Ishikawa (cell line): ENCODE measurements at regions not wholly inside any gene's neighbourhood (a gene's known extent, or its start where the extent isn't known, plus 50 kb on each side); places are given as distances from the start of the nearest gene placed in this dataset.

Experiments used
- CEBPB ChIP-seq: IDR thresholded peaks from 2 replicates; pipeline ENCODE4 v1.6.1; 2012
- EGR1 ChIP-seq: IDR thresholded peaks from 2 replicates; pipeline ENCODE4 v1.6.1; 2012
- EP300 ChIP-seq: IDR thresholded peaks from 2 replicates; pipeline ENCODE4 v1.6.1; 2012; ENCODE audit warnings: borderline replicate concordance
- FOXM1 ChIP-seq: IDR thresholded peaks from 2 replicates; pipeline ENCODE4 v1.6.1; 2012; ENCODE audit warnings: low read depth, borderline replicate concordance
- NFIC ChIP-seq: IDR thresholded peaks from 2 replicates; pipeline ENCODE4 v1.6.1; 2012
- RAD21 ChIP-seq: IDR thresholded peaks from 2 replicates; pipeline ENCODE4 v1.6.1; 2012; ENCODE audit warnings: low read depth
- REST ChIP-seq: IDR thresholded peaks from 2 replicates; pipeline ENCODE4 v1.6.1; 2012; ENCODE audit warnings: low read depth, mild to moderate bottlenecking
- TAF1 ChIP-seq: IDR thresholded peaks from 2 replicates; pipeline ENCODE4 v1.6.1; 2012; ENCODE audit warnings: low read depth, mild to moderate bottlenecking
- TCF12 ChIP-seq: IDR thresholded peaks from 2 replicates; pipeline ENCODE4 v1.6.1; 2012; ENCODE audit warnings: low read depth
- TEAD4 ChIP-seq: IDR thresholded peaks from 2 replicates; pipeline ENCODE4 v1.6.1; 2012
- YY1 ChIP-seq: IDR thresholded peaks from 2 replicates; pipeline ENCODE4 v1.6.1; 2012; ENCODE audit warnings: low read depth
- TF ChIP-seq, protein P1 (sequence below): IDR thresholded peaks from 2 replicates; pipeline ENCODE4 v1.6.1; 2012
- TF ChIP-seq, protein P2 (sequence below): IDR thresholded peaks from 2 replicates; pipeline ENCODE4 v1.6.1; 2012

GRCh38 chr4:36587909-36588472 lies 306.6 kb downstream of the DTHD1 start:
- TF ChIP-seq FOXM1 (no peak), TCF12 (no peak), EP300 (no peak), TAF1 (no peak), REST (no peak), CEBPB (no peak), EGR1 (no peak), RAD21 (no peak), YY1 (no peak), NFIC (no peak), TEAD4 (no peak)
- TF ChIP-seq, protein P1, sequence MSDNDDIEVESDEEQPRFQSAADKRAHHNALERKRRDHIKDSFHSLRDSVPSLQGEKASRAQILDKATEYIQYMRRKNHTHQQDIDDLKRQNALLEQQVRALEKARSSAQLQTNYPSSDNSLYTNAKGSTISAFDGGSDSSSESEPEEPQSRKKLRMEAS: no peak
- TF ChIP-seq, protein P2, sequence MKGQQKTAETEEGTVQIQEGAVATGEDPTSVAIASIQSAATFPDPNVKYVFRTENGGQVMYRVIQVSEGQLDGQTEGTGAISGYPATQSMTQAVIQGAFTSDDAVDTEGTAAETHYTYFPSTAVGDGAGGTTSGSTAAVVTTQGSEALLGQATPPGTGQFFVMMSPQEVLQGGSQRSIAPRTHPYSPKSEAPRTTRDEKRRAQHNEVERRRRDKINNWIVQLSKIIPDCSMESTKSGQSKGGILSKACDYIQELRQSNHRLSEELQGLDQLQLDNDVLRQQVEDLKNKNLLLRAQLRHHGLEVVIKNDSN: no peak
